K562 (cell line): ENCODE measurements at regions not wholly inside any gene's neighbourhood (a gene's known extent, or its start where the extent isn't known, plus 50 kb on each side); places are given as distances from the start of the nearest gene placed in this dataset.

ENCODE experiments used
- EZH2 ChIP-seq: IDR thresholded peaks from 2 replicates; pipeline ENCODE4 v1.6.1; 2012; ENCODE audit warnings: low read depth, mild to moderate bottlenecking, inconsistent platforms, low read length, borderline replicate concordance
- FOXJ3 ChIP-seq: sonication (generic); formaldehyde crosslinking; IDR thresholded peaks from 2 replicates; pipeline ENCODE4 v1.4.0; 2020; ENCODE audit warnings: mild to moderate bottlenecking, missing genetic modification reagents
- KDM1A ChIP-seq, 2 experiments: fragments of 450-650 bp; IDR thresholded peaks; 2 replicates each; pipeline ENCODE4 v1.6.1; 2016; ENCODE audit warnings: mild to moderate bottlenecking in 2 of 2
- RAD21 ChIP-seq, 2 experiments: fragments of 250-450 bp in 1 of 2; fragments of 450-650 bp in 1 of 2; sonication (Bioruptor Pico) in 1 of 2; formaldehyde crosslinking in 1 of 2; IDR thresholded peaks in 1 of 2; conservative IDR thresholded peaks in 1 of 2; 2 replicates each; pipeline versions ENCODE4 v1.4.0 to v1.8.0; 2020 to 2022; ENCODE audit warnings: mild to moderate bottlenecking in 2 of 2, moderate library complexity in 1 of 2
- SIN3A ChIP-seq, 2 experiments: fragments of 150-350 bp in 1 of 2; IDR thresholded peaks; 2 replicates each; pipeline ENCODE4 v1.6.1; 2011 to 2016; ENCODE audit warnings: borderline replicate concordance in 2 of 2, low read depth in 2 of 2, low read length in 2 of 2, mild to moderate bottlenecking in 2 of 2, moderate library complexity in 2 of 2; ENCODE audit not compliant: control insufficient read depth in 1 of 2
- SMAD3 ChIP-seq: fragments of 450-650 bp; formaldehyde crosslinking; conservative IDR thresholded peaks from 2 replicates; pipeline ENCODE4 v1.4.0; 2020; ENCODE audit warnings: mild to moderate bottlenecking
- ZNF146 ChIP-seq: IDR thresholded peaks from one replicate; pipeline ENCODE4 v1.6.1; 2018; ENCODE audit warnings: missing compliant biosample characterization; ENCODE audit not compliant: unreplicated experiment

DNA sequence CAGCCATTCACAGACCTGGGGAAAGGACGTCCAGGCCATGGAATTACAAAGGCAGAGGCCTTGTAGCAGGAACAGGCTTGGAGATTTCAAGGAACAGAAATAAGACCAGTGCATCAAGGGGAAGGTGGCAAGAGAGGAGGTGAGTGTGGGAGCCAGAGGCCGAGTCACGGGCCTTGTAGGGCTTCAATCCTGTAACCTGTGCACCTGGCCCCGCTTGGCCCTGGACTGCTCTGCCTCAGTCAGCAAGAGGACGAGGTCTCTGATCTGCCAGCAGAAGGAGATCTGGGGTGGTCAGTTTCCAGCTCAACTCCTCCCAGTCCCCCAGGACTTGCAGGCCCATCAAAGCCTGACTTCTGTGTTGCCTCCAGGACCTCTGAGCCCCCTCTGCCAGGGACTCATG lies 200.8 kb downstream of the VRK1 start:
- TF ChIP-seq ZNF146 (CRISPR knock-in tag) (no peak), EZH2 (no peak), SMAD3 (CRISPR knock-in tag) (no peak), SIN3A (IDR thresholded peaks at IDR 0.05; ENCODE audit: borderline replicate concordance in 2 of 2, control insufficient read depth in 1 of 2, low read depth in 2 of 2, low read length in 2 of 2) (no peak), RAD21 (CRISPR knock-in tag; conservative IDR thresholded peaks at IDR 0.05 in 1 of 2, IDR thresholded peaks at IDR 0.05 in 1 of 2) (no peak), FOXJ3 (CRISPR knock-in tag) (no peak), KDM1A (IDR thresholded peaks at IDR 0.05) (no peak)
